ENCODE measurements at regions not wholly inside any gene's neighbourhood (a gene's known extent, or its start where the extent isn't known, plus 50 kb on each side); places are given as distances from the start of the nearest gene placed in this dataset.

GRCh38 chr13:43981091-43981490, 101.4 kb downstream of the LACC1 start (continued):
- no peak for TF ChIP-seq CBX5 (IDR thresholded peaks at IDR 0.05; ENCODE audit: low read depth, low read length)
- no peak for TF ChIP-seq PHF8 (conservative IDR thresholded peaks at IDR 0.05; ENCODE audit: low read depth, low read length)
- no peak for TF ChIP-seq SRF (IDR thresholded peaks at IDR 0.05; ENCODE audit: low read depth, low read length)
- TF ChIP-seq USF2 (IDR thresholded peaks at IDR 0.05; ENCODE audit: low read length) = no peak
- TF ChIP-seq CTCF (IDR thresholded peaks at IDR 0.05; ENCODE audit: control extremely low read depth in 1 of 3, insufficient read depth in 1 of 3, low read depth in 1 of 3, low read length in 3 of 3) = peak; percentile 9 to 40 (median 36)
- no peak for TF ChIP-seq EP300 (IDR thresholded peaks at IDR 0.05; ENCODE audit: borderline replicate concordance in 1 of 2, low read depth in 2 of 2, low read length in 2 of 2)
- TF ChIP-seq GTF2F1 (IDR thresholded peaks at IDR 0.05; ENCODE audit: borderline replicate concordance, low read depth, low read length) = no peak
- TF ChIP-seq CHD7 (IDR thresholded peaks at IDR 0.05; ENCODE audit: insufficient replicate concordance, low read length) = no peak
